Keratinocyte (primary cell): ENCODE measurements at regions not wholly inside any gene's neighbourhood (a gene's known extent, or its start where the extent isn't known, plus 50 kb on each side); places are given as distances from the start of the nearest gene placed in this dataset.

Source experiments
- DNase-seq: peaks from one replicate; pipeline ENCODE4 v3.0.0-alpha.2; 2011; ENCODE audit warnings: low read depth, missing footprints, low spot score
- FAIRE-seq: peaks from 2 replicates; lab custom pipeline; 2011; peaks lifted over from hg19 to GRCh38; lab: Jason Lieb, UNC
- H2AFZ ChIP-seq: 2 replicates; pipeline ENCODE4 v1.6.0; 2012; ENCODE audit warnings: low read length, control low read depth, inconsistent platforms; ENCODE audit not compliant: control insufficient read depth
- H3K27ac ChIP-seq: 2 replicates; pipeline ENCODE4 v1.5.1; 2011; ENCODE audit warnings: low read length; ENCODE audit not compliant: control insufficient read depth, insufficient read depth
- H3K27me3 ChIP-seq: 3 replicates; pipeline ENCODE4 v1.6.0; 2011; ENCODE audit warnings: low read length; ENCODE audit not compliant: control insufficient read depth, insufficient read depth; ENCODE audit errors: extremely low read depth
- H3K36me3 ChIP-seq, 2 experiments: 2 replicates in 1 of 2; 3 replicates in 1 of 2; pipeline ENCODE4 v1.5.1; 2011; ENCODE audit warnings: low read length in 2 of 2, mild to moderate bottlenecking in 1 of 2; ENCODE audit not compliant: control insufficient read depth in 2 of 2, insufficient read depth in 2 of 2; ENCODE audit errors: extremely low read depth in 1 of 2
- H3K4me1 ChIP-seq: 3 replicates; pipeline ENCODE4 v1.5.1; 2011; ENCODE audit warnings: low read length; ENCODE audit not compliant: control insufficient read depth, insufficient read depth; ENCODE audit errors: extremely low read depth
- H3K4me2 ChIP-seq: 3 replicates; pipeline ENCODE4 v1.6.0; 2011; ENCODE audit warnings: low read depth, low read length; ENCODE audit not compliant: control insufficient read depth, insufficient read depth; ENCODE audit errors: extremely low read depth
- H3K4me3 ChIP-seq, 3 experiments: fragments of 200-600 bp in 1 of 3; sonication (generic) in 1 of 3; 2 replicates in 2 of 3; 3 replicates in 1 of 3; pipeline ENCODE4 v1.5.1; 2011 to 2016; ENCODE audit warnings: low read length in 3 of 3, mild to moderate bottlenecking in 3 of 3, control low read depth in 2 of 3, inconsistent platforms in 1 of 3, low read depth in 1 of 3, mixed read lengths in 1 of 3, mixed run types in 1 of 3, moderate library complexity in 1 of 3; ENCODE audit not compliant: control insufficient read depth in 2 of 3, insufficient read depth in 2 of 3; ENCODE audit errors: extremely low read depth in 1 of 3
- H3K79me2 ChIP-seq: 2 replicates; pipeline ENCODE4 v1.6.0; 2012; ENCODE audit warnings: low read length; ENCODE audit not compliant: control insufficient read depth, insufficient read depth
- H3K9ac ChIP-seq: 3 replicates; pipeline ENCODE4 v1.6.0; 2011; ENCODE audit warnings: low read length; ENCODE audit not compliant: control insufficient read depth, insufficient read depth; ENCODE audit errors: extremely low read depth
- H3K9me1 ChIP-seq: 3 replicates; pipeline ENCODE4 v1.6.0; 2011; ENCODE audit warnings: low read length; ENCODE audit not compliant: control insufficient read depth, insufficient read depth; ENCODE audit errors: extremely low read depth
- H3K9me3 ChIP-seq: 2 replicates; pipeline ENCODE4 v1.5.1; 2012; ENCODE audit warnings: low read depth, low read length; ENCODE audit not compliant: control insufficient read depth
- H4K20me1 ChIP-seq: 3 replicates; pipeline ENCODE4 v1.6.0; 2011; ENCODE audit warnings: low read length; ENCODE audit not compliant: control insufficient read depth, insufficient read depth; ENCODE audit errors: extremely low read depth
- EZH2 ChIP-seq: IDR thresholded peaks from one replicate; pipeline ENCODE4 v1.6.1; 2012; ENCODE audit warnings: inconsistent platforms, mild to moderate bottlenecking, low read length, moderate library complexity
- dilution Hi-C: fragments of 300-500 bp; cut with MboI; formaldehyde crosslinking; loops from one replicate; pipeline ENCODE4 v1.7.0; 2020; ENCODE audit warnings: low sequenced_read_pairs; ENCODE audit not compliant: extremely low pct_ligation_motif_present
- TF ChIP-seq, protein P1 (sequence below), 3 experiments: IDR thresholded peaks in 1 of 3; conservative IDR thresholded peaks in 1 of 3; optimal IDR thresholded peaks in 1 of 3; 2 replicates in 2 of 3; 3 replicates in 1 of 3; pipeline versions ENCODE3 to v1.5.1; 2011; ENCODE audit warnings: low read length in 3 of 3, mild to moderate bottlenecking in 3 of 3, moderate library complexity in 2 of 3, control low read depth in 1 of 3, inconsistent platforms in 1 of 3; ENCODE audit not compliant: insufficient read depth in 2 of 3; ENCODE audit errors: extremely low read depth in 1 of 3

DNA sequence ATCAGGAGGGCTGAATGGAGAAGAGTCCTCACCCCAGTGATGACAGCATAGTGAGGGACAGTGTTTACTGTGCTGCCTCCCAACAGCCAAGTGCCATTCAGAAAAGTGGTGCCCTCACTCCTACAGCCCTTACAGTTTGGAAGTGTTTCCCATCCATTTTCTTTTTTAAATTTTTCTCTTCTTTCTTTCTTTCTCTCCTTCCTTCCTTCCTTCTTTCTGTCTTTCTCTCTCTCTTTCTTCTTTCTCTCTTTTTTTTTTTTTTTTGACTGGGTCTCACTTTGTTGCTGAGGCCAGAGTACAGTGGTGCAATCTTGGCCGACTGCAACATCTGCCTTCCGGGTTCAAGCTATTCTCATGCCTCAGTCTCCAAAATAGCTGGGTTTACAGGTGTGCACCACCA, 755.3 kb downstream of the UQCRFS1 start:
- Histone ChIP-seq H3K9me3 (no peaks in the 10 kb centered on the region), H4K20me1 (no peaks in the 10 kb centered on the region), H3K79me2 (no peaks in the 10 kb centered on the region), H3K9me1 (no peaks in the 10 kb centered on the region), H3K4me2 (no peak overlapping the region), H3K36me3 (no peaks in the 10 kb centered on the region), H3K27me3 (no peaks in the 10 kb centered on the region), H2AFZ (no peak overlapping the region), H3K4me1 (no peaks in the 10 kb centered on the region), H3K4me3 (no peak overlapping the region), H3K9ac (no peak overlapping the region), H3K27ac (no peak overlapping the region)
- TF ChIP-seq, protein P1, sequence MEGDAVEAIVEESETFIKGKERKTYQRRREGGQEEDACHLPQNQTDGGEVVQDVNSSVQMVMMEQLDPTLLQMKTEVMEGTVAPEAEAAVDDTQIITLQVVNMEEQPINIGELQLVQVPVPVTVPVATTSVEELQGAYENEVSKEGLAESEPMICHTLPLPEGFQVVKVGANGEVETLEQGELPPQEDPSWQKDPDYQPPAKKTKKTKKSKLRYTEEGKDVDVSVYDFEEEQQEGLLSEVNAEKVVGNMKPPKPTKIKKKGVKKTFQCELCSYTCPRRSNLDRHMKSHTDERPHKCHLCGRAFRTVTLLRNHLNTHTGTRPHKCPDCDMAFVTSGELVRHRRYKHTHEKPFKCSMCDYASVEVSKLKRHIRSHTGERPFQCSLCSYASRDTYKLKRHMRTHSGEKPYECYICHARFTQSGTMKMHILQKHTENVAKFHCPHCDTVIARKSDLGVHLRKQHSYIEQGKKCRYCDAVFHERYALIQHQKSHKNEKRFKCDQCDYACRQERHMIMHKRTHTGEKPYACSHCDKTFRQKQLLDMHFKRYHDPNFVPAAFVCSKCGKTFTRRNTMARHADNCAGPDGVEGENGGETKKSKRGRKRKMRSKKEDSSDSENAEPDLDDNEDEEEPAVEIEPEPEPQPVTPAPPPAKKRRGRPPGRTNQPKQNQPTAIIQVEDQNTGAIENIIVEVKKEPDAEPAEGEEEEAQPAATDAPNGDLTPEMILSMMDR (optimal IDR thresholded peaks at IDR 0.05 in 1 of 3, IDR thresholded peaks at IDR 0.05 in 1 of 3, conservative IDR thresholded peaks at IDR 0.05 in 1 of 3; ENCODE audit: extremely low read depth in 1 of 3, insufficient read depth in 2 of 3, low read length in 3 of 3) = no peak
- TF ChIP-seq EZH2 = no peak
- dilution Hi-C loops = no loop called here
- DNase-seq (no peak), FAIRE-seq (no peak)

DNA sequence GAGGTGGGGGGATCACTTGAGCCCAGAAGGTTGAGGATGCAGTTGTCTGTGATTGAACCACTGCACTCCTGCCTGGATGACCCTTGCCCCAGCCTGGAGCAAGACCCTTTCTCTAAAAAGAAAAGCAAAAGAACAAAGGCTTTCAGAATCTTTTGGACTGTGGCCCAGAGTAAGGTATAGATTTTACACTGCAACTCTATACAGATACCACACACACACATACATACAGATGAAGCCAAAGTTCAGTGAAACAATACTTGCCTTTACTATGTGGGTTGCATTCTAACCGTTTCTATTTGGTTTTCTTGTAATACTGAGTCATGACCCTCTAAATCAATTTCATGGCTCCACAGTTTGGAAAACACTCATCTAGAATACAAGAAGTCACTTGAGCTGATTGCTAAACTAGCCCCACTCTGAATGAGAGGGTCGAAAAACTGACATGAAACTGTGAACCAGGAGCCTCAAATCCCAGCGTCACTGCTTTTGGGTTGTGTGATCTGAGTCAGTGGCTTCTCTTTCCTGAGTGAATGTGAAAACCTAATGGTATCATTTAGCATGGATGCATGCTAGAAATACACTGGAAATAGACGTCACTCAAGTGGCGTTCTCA, 756.1 kb downstream of the UQCRFS1 start:
- no peaks in the 10 kb centered on the region for H3K9me3 ChIP-seq
- H3K27me3 ChIP-seq = no peaks in the 10 kb centered on the region
- H2AFZ ChIP-seq = no peak overlapping the region
- no peak overlapping the region for H3K4me2 ChIP-seq
- no peak overlapping the region for H3K4me3 ChIP-seq
- no peak for TF ChIP-seq EZH2
- TF ChIP-seq, protein P1 (optimal IDR thresholded peaks at IDR 0.05 in 1 of 3, IDR thresholded peaks at IDR 0.05 in 1 of 3, conservative IDR thresholded peaks at IDR 0.05 in 1 of 3; ENCODE audit: extremely low read depth in 1 of 3, insufficient read depth in 2 of 3, low read length in 3 of 3) = no peak
- no peaks in the 10 kb centered on the region for H4K20me1 ChIP-seq
- no peaks in the 10 kb centered on the region for H3K36me3 ChIP-seq
- H3K79me2 ChIP-seq = no peaks in the 10 kb centered on the region
- dilution Hi-C loops = no loop called here
- DNase-seq = no peak
- no peak overlapping the region for H3K27ac ChIP-seq
- no peak overlapping the region for H3K9ac ChIP-seq
- no peak for FAIRE-seq
- no peaks in the 10 kb centered on the region for H3K9me1 ChIP-seq
- no peaks in the 10 kb centered on the region for H3K4me1 ChIP-seq
